22Rv1 (cell line): ENCODE measurements at regions not wholly inside any gene's neighbourhood (a gene's known extent, or its start where the extent isn't known, plus 50 kb on each side); places are given as distances from the start of the nearest gene placed in this dataset.
A peak's percentile ranks its signal among the peaks of the same experiment; 100 is the strongest.

Source experiments
- H3K27ac ChIP-seq: fragments of 450-650 bp; 2 replicates; pipeline ENCODE4 v1.5.1; 2017
- ZFX ChIP-seq: fragments of 450-650 bp; IDR thresholded peaks from 2 replicates; pipeline ENCODE4 v1.6.1; 2017; ENCODE audit warnings: antibody characterized with exemption, borderline replicate concordance
- TF ChIP-seq, protein P1 (sequence below): fragments of 450-650 bp; IDR thresholded peaks from 2 replicates; pipeline ENCODE4 v1.5.1; 2017; ENCODE audit warnings: mild to moderate bottlenecking

DNA sequence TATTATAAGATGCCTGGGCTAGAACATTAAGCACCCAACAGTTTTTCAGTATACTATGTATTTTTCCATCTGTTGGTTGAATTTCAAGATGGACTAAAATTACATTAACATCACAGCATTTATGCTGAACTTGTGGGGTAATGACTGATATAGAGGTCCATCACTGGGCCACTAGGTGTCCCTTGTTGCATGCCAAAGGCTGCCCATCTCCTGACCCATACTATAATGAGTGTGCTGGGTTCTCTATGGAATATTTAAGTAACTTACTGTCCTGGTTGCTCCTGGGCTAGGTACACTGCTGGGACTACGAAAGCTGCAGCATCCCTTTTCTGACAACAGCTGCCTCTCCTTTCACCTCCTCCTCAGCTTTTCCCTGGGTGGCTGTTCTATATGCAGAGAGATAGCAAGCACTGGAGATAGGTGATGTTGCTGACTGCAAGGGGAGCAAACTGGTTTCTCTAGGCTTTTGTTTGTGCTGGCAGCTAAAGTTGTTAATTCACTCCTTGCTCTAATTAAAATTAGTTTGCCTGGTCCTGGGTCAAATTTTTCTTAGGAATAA, 138.6 kb upstream of the TRHDE start:
- H3K27ac ChIP-seq = no peak overlapping the region
- TF ChIP-seq ZFX = no peak
- TF ChIP-seq, protein P1, sequence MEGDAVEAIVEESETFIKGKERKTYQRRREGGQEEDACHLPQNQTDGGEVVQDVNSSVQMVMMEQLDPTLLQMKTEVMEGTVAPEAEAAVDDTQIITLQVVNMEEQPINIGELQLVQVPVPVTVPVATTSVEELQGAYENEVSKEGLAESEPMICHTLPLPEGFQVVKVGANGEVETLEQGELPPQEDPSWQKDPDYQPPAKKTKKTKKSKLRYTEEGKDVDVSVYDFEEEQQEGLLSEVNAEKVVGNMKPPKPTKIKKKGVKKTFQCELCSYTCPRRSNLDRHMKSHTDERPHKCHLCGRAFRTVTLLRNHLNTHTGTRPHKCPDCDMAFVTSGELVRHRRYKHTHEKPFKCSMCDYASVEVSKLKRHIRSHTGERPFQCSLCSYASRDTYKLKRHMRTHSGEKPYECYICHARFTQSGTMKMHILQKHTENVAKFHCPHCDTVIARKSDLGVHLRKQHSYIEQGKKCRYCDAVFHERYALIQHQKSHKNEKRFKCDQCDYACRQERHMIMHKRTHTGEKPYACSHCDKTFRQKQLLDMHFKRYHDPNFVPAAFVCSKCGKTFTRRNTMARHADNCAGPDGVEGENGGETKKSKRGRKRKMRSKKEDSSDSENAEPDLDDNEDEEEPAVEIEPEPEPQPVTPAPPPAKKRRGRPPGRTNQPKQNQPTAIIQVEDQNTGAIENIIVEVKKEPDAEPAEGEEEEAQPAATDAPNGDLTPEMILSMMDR = peak; percentile 54

DNA sequence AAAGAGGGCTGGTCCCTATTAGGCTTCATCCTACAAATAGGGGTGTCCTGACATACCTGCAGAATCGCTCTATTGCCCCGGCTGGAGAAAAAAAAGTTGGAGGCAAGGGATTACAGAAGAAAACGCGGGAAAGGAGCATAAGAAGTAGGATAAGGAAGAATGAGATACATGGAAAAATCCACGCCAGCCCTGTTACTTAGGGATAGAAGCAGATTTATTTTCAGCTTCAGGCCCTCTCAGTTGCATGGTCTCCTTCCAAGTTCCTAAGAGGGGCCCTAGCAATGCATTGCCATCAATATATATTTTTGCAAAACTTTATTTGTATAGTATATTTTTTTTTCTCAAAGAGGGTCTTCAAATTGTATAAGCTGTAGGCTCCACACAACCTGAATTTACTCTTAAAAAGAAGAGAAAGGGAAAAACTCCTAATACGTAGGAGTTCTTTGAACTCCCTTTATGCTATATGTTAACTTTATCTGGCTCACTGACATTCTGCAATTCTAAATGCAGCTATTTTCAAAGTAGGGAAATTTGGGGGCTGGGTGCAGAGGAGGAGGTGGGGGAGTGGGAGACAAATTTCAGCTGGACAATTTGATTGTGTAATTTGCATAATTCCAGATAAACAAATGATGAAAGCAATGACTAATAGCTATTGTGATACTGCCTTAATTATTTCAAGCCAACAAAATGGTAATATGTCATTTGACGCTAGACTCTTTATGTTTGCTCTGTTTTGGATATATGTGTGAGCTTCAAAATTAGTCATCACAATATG, 137.7 kb upstream of the TRHDE start:
- TF ChIP-seq, protein P1 = no peak
- no peak for TF ChIP-seq ZFX
- no peak overlapping the region for H3K27ac ChIP-seq

GRCh38 chr12:72135021-72135301, 137.2 kb upstream of the TRHDE start:
- TF ChIP-seq, protein P1 = no peak
- no peak for TF ChIP-seq ZFX
- no peak overlapping the region for H3K27ac ChIP-seq

- no peak overlapping the region for H3K27ac ChIP-seq
- TF ChIP-seq, protein P1 = no peak
- TF ChIP-seq ZFX = no peak
Observed at GRCh38 chr12:72136792-72137191, 135.4 kb upstream of the TRHDE start.

DNA sequence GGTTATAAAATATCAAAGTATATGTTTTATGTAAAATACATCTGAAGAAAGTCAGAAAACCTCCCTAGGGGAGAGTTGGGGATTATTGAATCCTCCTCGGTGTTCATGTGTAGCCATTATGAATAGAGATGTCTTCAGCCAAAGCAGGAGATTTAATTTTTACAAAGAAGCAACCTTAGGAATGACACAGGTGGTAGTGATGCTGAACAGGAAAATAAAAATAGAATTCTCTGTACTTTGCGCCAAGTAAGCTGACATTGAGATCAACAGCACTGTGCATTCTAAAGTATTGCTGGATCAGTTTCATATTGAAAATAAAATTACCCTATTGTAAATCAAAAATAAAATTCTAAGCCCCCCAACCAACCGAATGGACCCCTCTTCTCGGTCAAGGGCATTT, 132.8 kb upstream of the TRHDE start:
- TF ChIP-seq ZFX = no peak
- TF ChIP-seq, protein P1 = no peak
- no peak overlapping the region for H3K27ac ChIP-seq

GRCh38 chr12:72141381-72141780, 130.8 kb upstream of the TRHDE start:
- TF ChIP-seq, protein P1 = peak; percentile 43
- no peak for TF ChIP-seq ZFX
- no peak overlapping the region for H3K27ac ChIP-seq

- TF ChIP-seq, protein P1 = no peak
- TF ChIP-seq ZFX = no peak
Observed at GRCh38 chr12:72144553-72144952, 127.6 kb upstream of the TRHDE start.

More at GRCh38 chr12:72144553-72144952, 127.6 kb upstream of the TRHDE start:
- no peak overlapping the region for H3K27ac ChIP-seq
